A549 (cell line): ENCODE measurements at regions not wholly inside any gene's neighbourhood (a gene's known extent, or its start where the extent isn't known, plus 50 kb on each side); places are given as distances from the start of the nearest gene placed in this dataset.

ENCODE experiments used
- ATAC-seq, 2 experiments: fragments of 200-7000 bp in 1 of 2; fragments of >200 bp in 1 of 2; cut with Nextera tagmentation in 1 of 2; cut with Tn5 transposase in 1 of 2; 3 replicates each; pipeline versions ENCODE4 v1.8.0 to v1.9.1; 2018 to 2020; ENCODE audit warnings: mild to moderate bottlenecking in 1 of 2, moderate library complexity in 1 of 2
- CTCF ChIA-PET: fragments of 300-600 bp; sonication (Branson Sonifier 250); formaldehyde crosslinking; extraction: SDS; loops from one replicate; lab custom pipeline; 2021; ENCODE audit warnings: antibody characterized with exemption, inconsistent platforms; lab: Yijun Ruan, JAX
- POLR2A ChIA-PET: fragments of 350-600 bp; formaldehyde crosslinking; extraction: SDS; loops from one replicate; lab custom pipeline; 2021; ENCODE audit warnings: antibody characterized with exemption, inconsistent platforms; lab: Yijun Ruan, JAX
- DNase-seq, 2 experiments: peaks; one replicate each; pipeline versions ENCODE4 v3.0.0 to v3.0.0-alpha.2; 2011 to 2016; ENCODE audit warnings: low read depth in 1 of 2, low spot score in 1 of 2
- FAIRE-seq: peaks from 2 replicates; lab custom pipeline; 2011; peaks lifted over from hg19 to GRCh38; lab: Jason Lieb, UNC
- H3K27ac ChIP-seq, 2 experiments: fragments of >200 bp; sonication (Bioruptor Twin); formaldehyde crosslinking; 3 replicates each; pipeline ENCODE4 v1.5.1; 2016 to 2017
- H3K4me1 ChIP-seq: fragments of >200 bp; sonication (Bioruptor Twin); formaldehyde crosslinking; 3 replicates; pipeline ENCODE4 v1.6.1; 2016
- H3K4me2 ChIP-seq: fragments of >200 bp; sonication (Bioruptor Twin); formaldehyde crosslinking; 3 replicates; pipeline ENCODE4 v1.6.1; 2016
- H3K4me3 ChIP-seq: fragments of >200 bp; sonication (Bioruptor Twin); formaldehyde crosslinking; 3 replicates; pipeline ENCODE4 v1.5.1; 2016
- H3K9me3 ChIP-seq: fragments of >200 bp; sonication (Bioruptor Twin); formaldehyde crosslinking; 3 replicates; pipeline ENCODE4 v1.6.1; 2016
- CHD2 ChIP-seq: fragments of 150-350 bp; IDR thresholded peaks from 2 replicates; pipeline ENCODE4 v1.6.1; 2014; ENCODE audit warnings: low read length; ENCODE audit not compliant: partially characterized antibody
- E2F6 ChIP-seq: IDR thresholded peaks from 2 replicates; pipeline ENCODE4 v1.6.1; 2012; ENCODE audit warnings: low read depth, borderline replicate concordance
- EHF ChIP-seq: fragments of 250-450 bp; sonication (Bioruptor Pico); IDR thresholded peaks from 2 replicates; pipeline ENCODE4 v1.5.0; 2020; ENCODE audit warnings: mild to moderate bottlenecking
- EHMT2 ChIP-seq: fragments of 200-600 bp; sonication (generic); IDR thresholded peaks from 2 replicates; pipeline ENCODE4 v1.6.1; 2016; ENCODE audit warnings: antibody characterized with exemption, low read depth, mild to moderate bottlenecking, moderate library complexity
- EP300 ChIP-seq, 2 experiments: fragments of >200 bp; sonication (Bioruptor Twin); formaldehyde crosslinking; IDR thresholded peaks; 2 replicates in 1 of 2; 3 replicates in 1 of 2; pipeline ENCODE4 v1.6.1; 2016 to 2017
- ESRRA ChIP-seq: fragments of 150-350 bp; IDR thresholded peaks from 2 replicates; pipeline ENCODE4 v1.6.1; 2014; ENCODE audit warnings: mild to moderate bottlenecking, low read length, borderline replicate concordance
- FOSL2 ChIP-seq, 2 experiments: fragments of 450-650 bp in 1 of 2; fragments of >200 bp in 1 of 2; sonication (Bioruptor Twin) in 1 of 2; formaldehyde crosslinking; IDR thresholded peaks; 2 replicates each; pipeline versions ENCODE4 v1.5.0 to v1.6.1; 2016 to 2020; ENCODE audit warnings: mild to moderate bottlenecking in 1 of 2, moderate library complexity in 1 of 2
- FOXS1 ChIP-seq: fragments of 250-450 bp; sonication (Bioruptor Pico); IDR thresholded peaks from 2 replicates; pipeline ENCODE4 v1.5.0; 2020; ENCODE audit warnings: mild to moderate bottlenecking, moderate library complexity
- HDAC2 ChIP-seq: fragments of 200-600 bp; sonication (generic); IDR thresholded peaks from 2 replicates; pipeline ENCODE4 v1.6.1; 2016
- HES2 ChIP-seq: fragments of >200 bp; sonication (Bioruptor Twin); formaldehyde crosslinking; IDR thresholded peaks from 2 replicates; pipeline ENCODE4 v1.6.1; 2016
- HOXB13 ChIP-seq: fragments of 250-450 bp; sonication (Bioruptor Pico); IDR thresholded peaks from 2 replicates; pipeline ENCODE4 v1.5.0; 2020; ENCODE audit warnings: low read depth, mild to moderate bottlenecking, moderate library complexity
- JUNB ChIP-seq: fragments of >200 bp; sonication (Bioruptor Twin); formaldehyde crosslinking; IDR thresholded peaks from 2 replicates; pipeline ENCODE4 v1.6.1; 2016
- KDM1A ChIP-seq: fragments of 200-600 bp; sonication (generic); IDR thresholded peaks from 2 replicates; pipeline ENCODE4 v1.6.1; 2016; ENCODE audit warnings: low read depth, mild to moderate bottlenecking
- MAFK ChIP-seq: fragments of 450-650 bp; IDR thresholded peaks from 2 replicates; pipeline ENCODE4 v1.6.1; 2014; ENCODE audit not compliant: partially characterized antibody
- MYC ChIP-seq: IDR thresholded peaks from 2 replicates; pipeline ENCODE4 v1.6.1; 2012; ENCODE audit warnings: mild to moderate bottlenecking, inconsistent platforms, low read length, improper control_type of control experiment, borderline replicate concordance
- NPAS2 ChIP-seq: fragments of 250-450 bp; sonication (Bioruptor Pico); IDR thresholded peaks from 2 replicates; pipeline ENCODE4 v1.8.0; 2022; ENCODE audit warnings: mild to moderate bottlenecking, moderate library complexity, borderline replicate concordance
- NR3C1 ChIP-seq: fragments of >200 bp; sonication (Bioruptor Twin); formaldehyde crosslinking; IDR thresholded peaks from 3 replicates; pipeline ENCODE4 v1.6.1; 2017
- POLR2AphosphoS2 ChIP-seq: conservative IDR thresholded peaks from 2 replicates; pipeline ENCODE4 v1.6.1; 2012; ENCODE audit warnings: low read length, improper control_type of control experiment, inconsistent platforms
- RCOR1 ChIP-seq: fragments of 150-350 bp; IDR thresholded peaks from 2 replicates; pipeline ENCODE4 v1.6.1; 2014; ENCODE audit warnings: antibody characterized with exemption, low read length, low read depth
- SMC3 ChIP-seq: fragments of >200 bp; sonication (Bioruptor Twin); formaldehyde crosslinking; IDR thresholded peaks from 3 replicates; pipeline ENCODE4 v1.6.1; 2018; ENCODE audit warnings: inconsistent platforms
- SREBF2 ChIP-seq: fragments of 450-650 bp; IDR thresholded peaks from 2 replicates; pipeline ENCODE4 v1.6.1; 2014; ENCODE audit warnings: mild to moderate bottlenecking, moderate library complexity
- TFCP2L1 ChIP-seq: fragments of 250-450 bp; sonication (Bioruptor Pico); IDR thresholded peaks from 2 replicates; pipeline ENCODE4 v1.5.0; 2021; ENCODE audit warnings: mild to moderate bottlenecking
- TP53 ChIP-seq: fragments of 250-450 bp; sonication (Bioruptor Pico); IDR thresholded peaks from 2 replicates; pipeline ENCODE4 v1.5.0; 2021; ENCODE audit warnings: mild to moderate bottlenecking, moderate library complexity
- ZFP36 ChIP-seq: fragments of 450-650 bp; IDR thresholded peaks from 2 replicates; pipeline ENCODE4 v1.6.1; 2014; ENCODE audit warnings: borderline replicate concordance; ENCODE audit not compliant: partially characterized antibody
- ZSCAN20 ChIP-seq: fragments of 250-450 bp; sonication (Bioruptor Pico); IDR thresholded peaks from 2 replicates; pipeline ENCODE4 v1.8.0; 2022; ENCODE audit warnings: mild to moderate bottlenecking, moderate library complexity
- WGBS: methylation state at CpG from one replicate; pipeline ENCODE4 v1.1.6; 2017; ENCODE audit errors: missing lambda C conversion rate; 5-methylcytosine and 5-hydroxymethylcytosine counted together
- TF ChIP-seq, protein P1 (sequence below): fragments of 150-350 bp; IDR thresholded peaks from 2 replicates; pipeline ENCODE4 v1.6.1; 2014; ENCODE audit warnings: low read depth, mild to moderate bottlenecking, low read length
- TF ChIP-seq, protein P2 (sequence below): IDR thresholded peaks from 2 replicates; pipeline ENCODE4 v1.6.1; 2012
- TF ChIP-seq, protein P3 (sequence below): fragments of 250-450 bp; sonication (Bioruptor Pico); IDR thresholded peaks from 2 replicates; pipeline ENCODE4 v1.5.0; 2020; ENCODE audit warnings: low read depth, mild to moderate bottlenecking, moderate library complexity

DNA sequence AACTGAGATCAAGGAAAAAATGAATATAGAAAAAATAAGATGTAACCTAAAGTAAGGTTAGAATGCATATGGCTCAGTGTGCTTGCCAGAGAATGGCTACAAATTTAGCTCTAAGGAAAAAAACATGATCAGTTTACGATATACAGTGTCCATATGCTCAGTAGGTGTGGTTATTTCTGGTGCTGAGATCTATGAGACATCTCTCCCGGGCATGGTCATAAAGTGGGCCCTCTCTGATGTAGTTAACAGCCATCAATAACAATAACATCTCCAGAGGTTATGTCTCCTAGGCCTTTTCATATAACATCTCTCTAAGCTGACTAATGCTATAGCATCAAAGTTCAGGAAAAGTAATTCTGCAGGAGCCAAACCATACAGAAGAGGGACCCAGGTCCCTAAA lies 56.3 kb upstream of the UBE2E3 start:
- ChIA-PET POLR2A (no interaction called here), CTCF (no interaction called here)
- 33% methylated on average over 2 of the region's 2 CpGs for WGBS
- ATAC-seq: no peak
- Histone ChIP-seq H3K9me3 (no peaks in the 10 kb centered on the region), H3K27ac (no peak overlapping the region), H3K4me2 (no peak overlapping the region), H3K4me3 (no peak overlapping the region), H3K4me1 (no peaks in the 10 kb centered on the region)
- no peak for TF ChIP-seq CHD2
- no peak for TF ChIP-seq NPAS2 (CRISPR knock-in tag)
- TF ChIP-seq POLR2AphosphoS2: no peak
- no peak for TF ChIP-seq ZFP36
- no peak for TF ChIP-seq EHMT2
- no peak for TF ChIP-seq TP53
- TF ChIP-seq KDM1A: no peak
- TF ChIP-seq EHF (CRISPR knock-in tag): no peak
- no peak for TF ChIP-seq TFCP2L1 (CRISPR knock-in tag)
- no peak for TF ChIP-seq MYC
- no peak for TF ChIP-seq MAFK
- no peak for TF ChIP-seq NR3C1
- TF ChIP-seq FOSL2 (IDR thresholded peaks at IDR 0.05): no peak
- no peak for TF ChIP-seq FOSL2 (CRISPR knock-in tag; IDR thresholded peaks at IDR 0.05)
- no peak for TF ChIP-seq ZSCAN20 (CRISPR knock-in tag)
- TF ChIP-seq E2F6: no peak
- TF ChIP-seq SMC3: no peak
- TF ChIP-seq HES2: no peak
- FAIRE-seq: no peak
- DNase-seq: no peak

GRCh38 chr2:180910831-180911665 lies 69.4 kb upstream of the UBE2E3 start:
- no peak for FAIRE-seq

More at GRCh38 chr2:180910831-180911665, 69.4 kb upstream of the UBE2E3 start:
- POLR2A ChIA-PET: no interaction called here
- no peak for TF ChIP-seq HDAC2
- no peak for TF ChIP-seq HOXB13 (CRISPR knock-in tag)
- no peak for TF ChIP-seq JUNB
- TF ChIP-seq TFCP2L1 (CRISPR knock-in tag): no peak
- no peak for TF ChIP-seq FOXS1 (CRISPR knock-in tag)
- TF ChIP-seq, protein P1, sequence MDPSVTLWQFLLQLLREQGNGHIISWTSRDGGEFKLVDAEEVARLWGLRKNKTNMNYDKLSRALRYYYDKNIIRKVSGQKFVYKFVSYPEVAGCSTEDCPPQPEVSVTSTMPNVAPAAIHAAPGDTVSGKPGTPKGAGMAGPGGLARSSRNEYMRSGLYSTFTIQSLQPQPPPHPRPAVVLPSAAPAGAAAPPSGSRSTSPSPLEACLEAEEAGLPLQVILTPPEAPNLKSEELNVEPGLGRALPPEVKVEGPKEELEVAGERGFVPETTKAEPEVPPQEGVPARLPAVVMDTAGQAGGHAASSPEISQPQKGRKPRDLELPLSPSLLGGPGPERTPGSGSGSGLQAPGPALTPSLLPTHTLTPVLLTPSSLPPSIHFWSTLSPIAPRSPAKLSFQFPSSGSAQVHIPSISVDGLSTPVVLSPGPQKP: no peak
- no peak for TF ChIP-seq POLR2AphosphoS2
- no peak for TF ChIP-seq ESRRA
- TF ChIP-seq HES2: no peak
- TF ChIP-seq, protein P2, sequence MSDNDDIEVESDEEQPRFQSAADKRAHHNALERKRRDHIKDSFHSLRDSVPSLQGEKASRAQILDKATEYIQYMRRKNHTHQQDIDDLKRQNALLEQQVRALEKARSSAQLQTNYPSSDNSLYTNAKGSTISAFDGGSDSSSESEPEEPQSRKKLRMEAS: no peak
- TF ChIP-seq SMC3: no peak
- TF ChIP-seq EP300 (IDR thresholded peaks at IDR 0.05): no peak
- no peak for TF ChIP-seq MYC
- TF ChIP-seq, protein P3, sequence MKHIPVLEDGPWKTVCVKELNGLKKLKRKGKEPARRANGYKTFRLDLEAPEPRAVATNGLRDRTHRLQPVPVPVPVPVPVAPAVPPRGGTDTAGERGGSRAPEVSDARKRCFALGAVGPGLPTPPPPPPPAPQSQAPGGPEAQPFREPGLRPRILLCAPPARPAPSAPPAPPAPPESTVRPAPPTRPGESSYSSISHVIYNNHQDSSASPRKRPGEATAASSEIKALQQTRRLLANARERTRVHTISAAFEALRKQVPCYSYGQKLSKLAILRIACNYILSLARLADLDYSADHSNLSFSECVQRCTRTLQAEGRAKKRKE (CRISPR knock-in tag): no peak
- no peak for TF ChIP-seq RCOR1
- no peak for TF ChIP-seq ZFP36
- TF ChIP-seq SREBF2: no peak
- TF ChIP-seq MAFK: no peak
- CTCF ChIA-PET: interaction anchor here (0.9 kb wide), 1 partner anchor 39 kb away, joined by 3 read pairs; no protein-coding TSS in a partner anchor
- Histone ChIP-seq H3K9me3 (no peaks in the 10 kb centered on the region), H3K27ac (no peak overlapping the region), H3K4me2 (no peak overlapping the region), H3K4me3 (no peak overlapping the region), H3K4me1 (0 out of 3 replicates have a peak, but pooled peaks cover 4% of the 10 kb centered on the region)
- no peak for DNase-seq
- no peak for ATAC-seq
- WGBS: 73% methylated on average over 9 of the region's 9 CpGs
